Medulla oblongata (tissue), 1 donor: ENCODE measurements at regions not wholly inside any gene's neighbourhood (a gene's known extent, or its start where the extent isn't known, plus 50 kb on each side); places are given as distances from the start of the nearest gene placed in this dataset.

Experiments
- DNase-seq: peaks from one replicate; pipeline ENCODE4 v3.0.0-alpha.2; 2015; ENCODE audit errors: extremely low spot score

DNA sequence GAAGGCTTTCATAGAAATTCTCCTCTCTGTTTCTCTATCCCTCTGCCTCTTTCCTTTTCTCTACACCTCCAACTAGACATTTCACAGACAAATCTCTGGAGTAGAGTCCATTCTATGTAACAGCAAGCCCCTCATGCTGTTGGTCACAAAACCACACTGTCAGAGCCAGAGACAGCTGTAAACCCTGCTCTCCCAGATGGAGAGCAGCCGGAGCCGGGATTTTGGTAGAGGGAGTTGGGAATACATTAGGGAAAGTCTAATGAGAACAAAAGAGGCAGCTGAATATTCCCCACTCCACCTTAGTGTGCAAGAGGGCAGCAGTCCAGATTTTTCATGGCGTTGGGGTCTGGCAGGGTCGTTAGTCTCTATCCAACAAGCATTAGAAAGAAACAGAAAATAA is 68.3 kb upstream of the EDN1 start:
- no peak for DNase-seq

DNA sequence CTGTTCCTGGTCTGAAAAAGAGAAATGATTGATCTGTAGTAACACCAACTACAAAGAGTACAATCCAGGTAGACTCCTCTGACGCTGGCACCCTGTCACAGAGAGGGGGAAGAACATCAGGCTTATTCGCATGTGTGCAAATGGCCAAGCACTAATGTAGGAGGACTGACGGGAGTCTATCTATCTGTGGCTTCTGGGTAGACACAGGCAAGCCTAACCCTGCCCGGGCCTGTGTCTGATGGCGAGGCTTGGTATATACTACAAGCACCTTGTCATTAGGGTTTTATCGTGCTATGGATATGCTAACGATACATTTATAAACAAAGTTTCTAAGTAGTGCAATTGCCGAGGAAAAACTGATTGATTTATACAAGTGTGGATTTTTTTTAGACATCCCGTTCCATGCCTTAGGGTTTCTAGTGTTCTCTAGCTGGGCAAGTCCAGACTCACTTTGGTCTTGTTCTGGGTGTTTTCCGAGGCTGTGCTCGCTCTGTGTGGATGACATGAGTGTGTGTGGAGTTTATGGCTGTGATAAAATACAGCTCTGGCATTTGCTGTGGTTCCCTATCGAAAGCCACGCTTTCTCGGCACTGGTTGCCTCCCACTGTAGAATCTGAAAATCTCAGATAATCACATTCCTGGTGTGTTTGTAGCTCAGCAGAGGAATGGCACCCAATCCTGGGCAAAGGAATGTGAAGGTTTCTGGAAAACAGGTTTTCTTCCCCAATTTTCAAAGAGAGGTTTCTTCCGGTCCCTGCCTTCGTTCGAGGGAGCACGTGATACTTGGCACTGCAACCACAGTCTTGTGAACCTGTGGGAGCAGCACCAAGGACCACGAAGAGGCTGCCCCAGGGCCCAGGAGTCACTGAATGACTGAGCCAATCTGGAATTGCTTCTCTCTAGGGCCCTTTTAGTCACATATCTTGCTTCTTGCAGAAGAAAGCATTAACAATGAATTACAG is 67.5 kb upstream of the EDN1 start:
- DNase-seq = no peak

DNA sequence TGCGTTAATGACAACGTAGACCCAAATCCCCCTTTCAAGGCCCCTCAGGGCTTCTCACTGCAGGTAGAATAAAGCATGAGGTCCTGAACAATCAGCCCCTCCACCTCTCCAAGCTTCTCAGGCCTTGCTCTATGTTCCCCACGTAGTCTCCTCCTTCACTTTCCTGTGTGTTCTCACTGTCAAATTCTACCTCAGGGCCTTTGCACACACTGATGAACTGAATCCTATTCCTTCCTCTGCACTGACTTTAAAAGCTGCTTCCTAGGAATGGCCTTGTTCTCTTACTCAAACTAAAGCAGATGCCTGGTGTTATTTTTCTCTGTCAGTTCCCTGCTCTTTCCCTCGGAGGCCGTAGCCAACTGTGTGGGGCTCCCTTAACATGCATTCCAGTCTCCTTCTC is 66.8 kb upstream of the EDN1 start:
- no peak for DNase-seq

DNA sequence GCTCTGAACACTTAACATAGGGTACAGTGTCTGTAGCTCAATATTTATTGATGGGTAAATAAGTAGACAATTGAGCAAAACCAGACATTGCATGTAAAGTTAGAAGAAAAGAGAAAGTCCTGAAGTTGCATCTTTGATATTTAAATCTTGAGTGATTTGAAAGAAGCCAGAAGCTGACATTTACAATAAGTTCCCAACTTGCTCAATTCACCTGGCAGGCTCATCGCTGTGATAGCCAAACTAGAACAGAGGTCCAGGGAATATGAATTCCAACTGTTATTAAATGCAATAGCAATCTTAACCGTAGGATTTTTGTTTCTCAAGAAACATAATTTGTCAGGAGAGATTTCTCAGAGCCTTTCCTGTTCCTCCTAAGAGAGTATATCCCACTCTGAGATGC is 65.9 kb upstream of the EDN1 start:
- no peak for DNase-seq

DNA sequence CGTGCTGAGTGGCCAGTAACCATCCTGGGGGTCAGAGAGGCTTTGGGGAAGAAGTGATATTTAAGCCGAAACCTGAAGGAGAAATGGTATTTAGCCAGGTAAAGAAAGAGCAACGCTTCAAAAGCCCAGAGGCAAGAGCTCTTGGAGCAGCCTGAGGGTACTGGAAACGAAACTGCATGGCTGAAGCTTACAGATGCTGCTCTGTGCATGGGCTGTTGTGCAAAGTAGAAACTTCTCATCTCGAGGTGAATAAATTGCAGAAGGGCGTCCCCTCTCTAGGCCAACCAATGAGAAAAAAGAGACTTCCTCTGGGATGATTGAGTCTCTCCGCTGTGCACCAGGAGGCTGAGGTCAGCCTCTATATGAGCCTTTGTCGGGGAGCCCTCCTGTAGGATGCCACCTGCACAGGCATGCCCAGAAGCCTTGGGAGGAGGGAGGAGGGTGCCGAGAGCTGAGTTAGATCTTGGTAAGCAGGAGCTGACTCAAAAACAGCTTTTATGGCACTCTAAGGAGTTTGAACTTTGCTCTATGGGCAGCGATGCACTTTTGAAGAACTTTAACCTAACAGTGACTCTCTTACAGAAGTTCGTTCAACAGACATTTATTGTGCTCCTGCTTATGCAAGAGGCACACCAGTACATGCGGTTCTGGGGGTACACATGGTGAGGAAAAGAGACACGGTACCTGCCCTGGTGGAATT is 61.6 kb upstream of the EDN1 start:
- no peak for DNase-seq

DNA sequence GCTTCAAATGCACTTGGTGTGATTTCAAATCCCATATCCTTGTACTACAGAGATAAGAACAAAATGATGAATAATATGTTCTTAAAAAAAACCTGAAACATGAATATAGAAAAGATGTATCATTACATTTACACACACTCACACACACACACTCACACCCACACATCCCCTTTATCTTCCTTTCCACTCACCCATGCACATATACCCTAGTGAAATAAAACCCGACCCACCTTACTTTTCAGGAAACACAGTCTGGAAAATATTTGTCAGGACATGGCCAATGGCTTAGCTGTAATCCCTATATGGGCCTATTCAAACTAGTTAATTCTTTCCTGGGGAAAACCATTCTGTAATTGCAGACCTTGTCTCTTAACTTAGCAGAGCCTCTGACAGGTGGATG is 60.8 kb upstream of the EDN1 start:
- DNase-seq = no peak

DNA sequence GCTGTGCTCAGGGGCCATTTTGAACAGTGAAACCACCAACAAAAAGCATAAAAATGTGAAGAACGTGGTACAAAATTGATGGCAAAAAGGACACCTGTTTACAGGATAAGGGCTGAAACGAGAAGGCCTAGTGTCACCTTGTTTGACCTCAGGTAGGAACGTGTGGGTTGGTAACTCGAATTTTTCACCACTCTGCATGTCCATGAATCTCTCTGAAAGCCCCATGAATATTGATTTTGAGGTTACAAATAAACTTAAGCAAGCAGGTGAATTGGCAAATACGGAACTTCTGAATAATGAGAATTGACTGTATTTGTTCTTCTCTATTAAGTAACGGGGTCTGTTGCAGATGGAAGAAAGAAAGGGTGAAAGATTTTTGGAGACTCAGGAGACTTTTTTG is 59.6 kb upstream of the EDN1 start:
- no peak for DNase-seq

DNA sequence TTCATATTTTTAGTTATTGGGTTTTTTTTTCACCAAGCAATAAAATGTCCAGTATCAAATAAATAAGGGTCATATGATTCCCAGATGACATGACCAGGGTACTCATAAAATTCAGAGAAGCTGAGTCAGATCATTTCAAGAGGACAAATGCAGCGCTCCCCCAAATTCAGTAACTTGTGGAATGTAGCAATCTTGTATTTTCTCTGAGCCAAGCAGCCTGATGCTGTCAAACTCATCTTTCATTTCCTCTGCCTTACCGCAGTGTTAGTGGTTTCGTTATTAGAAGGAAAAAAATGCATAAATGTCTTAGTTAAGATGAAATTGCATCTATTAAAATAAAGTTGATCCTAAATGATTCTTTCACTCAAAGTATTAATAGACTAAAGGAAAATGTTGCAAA is 57.8 kb upstream of the EDN1 start:
- DNase-seq = no peak

DNA sequence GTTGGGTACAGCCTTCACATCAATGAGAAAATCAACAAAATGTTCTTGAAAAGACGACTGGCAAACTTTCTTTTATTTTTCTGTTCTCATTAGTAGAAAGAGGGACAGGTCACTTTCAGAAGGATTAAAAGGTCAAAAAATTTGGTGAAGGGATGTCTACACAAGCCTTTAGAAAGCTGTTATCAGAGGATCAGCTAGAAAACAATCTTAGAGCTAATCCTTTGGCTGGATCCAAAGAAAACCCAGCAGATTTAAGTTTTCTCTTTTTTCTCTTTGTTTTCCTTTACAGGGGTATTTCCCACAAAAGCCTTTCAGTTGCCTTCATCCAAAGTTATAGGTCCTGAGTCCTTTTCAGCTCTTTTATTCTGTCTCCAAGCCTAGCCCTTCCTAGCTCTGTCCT is 57.3 kb upstream of the EDN1 start:
- DNase-seq = no peak

DNA sequence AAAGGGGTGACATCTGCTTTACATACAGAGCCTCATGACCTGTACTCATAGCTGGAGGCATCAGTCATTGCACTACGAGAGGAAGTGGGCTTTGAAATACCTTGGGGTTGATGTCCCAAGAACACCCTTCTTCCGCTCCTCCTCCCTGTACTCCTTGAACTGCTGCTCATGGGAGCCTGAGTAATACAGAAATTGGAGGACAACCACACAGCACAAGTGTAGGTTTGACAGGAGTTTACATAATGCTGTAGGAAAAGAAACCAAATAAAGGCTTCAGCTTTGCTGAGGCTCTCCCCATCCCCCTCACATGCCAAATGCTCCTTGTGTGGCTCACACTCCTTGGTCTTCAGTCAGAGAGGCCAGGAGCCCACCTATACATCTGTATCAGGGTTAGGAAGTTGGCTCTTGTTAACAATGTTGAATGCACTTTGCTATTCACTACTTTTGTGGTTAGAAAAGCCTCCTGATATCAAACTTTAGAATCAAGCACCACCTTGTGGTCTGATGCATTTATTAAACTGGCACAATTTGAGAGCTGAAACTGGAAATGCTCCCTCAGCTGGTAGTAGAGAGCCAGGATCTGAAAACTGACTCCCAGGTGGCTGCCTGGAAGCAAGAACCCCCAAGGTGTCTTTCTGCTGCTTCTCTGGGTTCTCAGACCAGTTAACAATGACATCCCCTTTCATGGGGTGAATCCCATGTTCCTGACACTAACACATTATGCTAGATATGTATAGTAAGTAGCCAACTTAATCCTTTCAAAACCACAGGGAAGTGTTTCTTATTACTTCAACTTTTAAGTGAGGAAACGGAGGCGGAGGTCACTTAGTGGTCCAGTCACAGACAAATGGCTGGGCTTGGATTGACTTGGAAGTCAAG is 56.2 kb upstream of the EDN1 start:
- DNase-seq = peak; percentile 95

DNA sequence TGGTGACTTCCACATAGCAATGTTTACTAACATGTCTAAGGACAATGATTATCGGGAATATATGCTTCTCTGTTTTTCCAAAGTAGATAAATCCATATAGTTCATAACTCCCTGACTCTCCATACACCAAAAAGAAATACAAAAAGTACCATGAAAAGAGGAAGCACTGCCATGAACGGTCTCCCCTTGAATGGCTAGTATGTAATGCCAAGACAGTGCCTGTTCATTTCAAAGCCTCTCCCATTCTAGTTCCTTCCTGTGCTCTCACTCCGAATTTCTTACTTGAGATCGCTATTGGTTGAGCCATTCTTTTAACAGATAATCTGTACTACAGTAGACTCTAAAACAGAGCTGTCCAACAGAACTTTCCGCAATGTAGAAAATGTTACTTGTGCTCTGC is 54.8 kb upstream of the EDN1 start:
- DNase-seq = no peak

DNA sequence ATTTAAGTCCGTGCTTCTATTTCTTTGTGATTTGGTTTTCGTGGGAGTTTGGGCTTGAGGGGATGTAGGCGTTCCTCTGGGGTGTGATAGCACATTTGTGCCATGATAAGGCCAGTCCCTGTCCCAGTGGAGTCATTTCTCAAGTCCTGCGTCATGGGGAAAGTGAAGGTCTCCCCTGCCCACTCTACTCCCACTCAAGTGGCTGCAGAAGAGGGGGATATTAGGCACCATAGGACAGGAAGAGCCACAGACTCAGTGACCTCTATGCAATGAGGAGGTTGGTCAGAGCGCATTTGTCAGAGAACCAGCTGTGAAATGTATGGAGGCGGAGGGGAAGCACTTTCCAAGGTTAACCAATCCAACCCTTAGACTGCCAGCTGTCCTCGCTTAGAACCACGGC is 51.9 kb upstream of the EDN1 start:
- no peak for DNase-seq
